Esophagus squamous epithelium (tissue), 5 donors: ENCODE measurements at regions not wholly inside any gene's neighbourhood (a gene's known extent, or its start where the extent isn't known, plus 50 kb on each side); places are given as distances from the start of the nearest gene placed in this dataset.

ENCODE experiments used
- DNase-seq: peaks from one replicate; lab custom pipeline; 2025; lab: John Stamatoyannopoulos, UW
- H3K27ac ChIP-seq, 4 donors: fragments of 200-600 bp; sonication (generic); one replicate each; pipeline ENCODE4 v1.5.1; 2016 to 2019; ENCODE audit warnings: mild to moderate bottlenecking in 1 of 4
- H3K27me3 ChIP-seq, 4 donors: fragments of 200-600 bp; sonication (generic); 1 replicate in 3 of 4; 2 replicates in 1 of 4; pipeline versions ENCODE4 v1.5.1 to v1.6.0; 2017 to 2021; ENCODE audit warnings: antibody characterized with exemption in 1 of 4
- H3K36me3 ChIP-seq, 3 donors: fragments of 200-600 bp; sonication (generic); one replicate each; pipeline ENCODE4 v1.5.1; 2016 to 2019
- H3K4me1 ChIP-seq, 3 donors: fragments of 200-600 bp; sonication (generic); one replicate each; pipeline ENCODE4 v1.5.1; 2017 to 2019
- H3K4me3 ChIP-seq, 4 donors: fragments of 200-600 bp; sonication (generic); 1 replicate in 3 of 4; 2 replicates in 1 of 4; pipeline ENCODE4 v1.5.1; 2016 to 2019; ENCODE audit warnings: mild to moderate bottlenecking in 2 of 4, moderate library complexity in 1 of 4
- H3K9me3 ChIP-seq, 3 donors: fragments of 200-600 bp; sonication (generic); one replicate each; pipeline ENCODE4 v1.5.1; 2016 to 2019
- POLR2A ChIP-seq, 4 donors: fragments of 450-650 bp; IDR thresholded peaks; one replicate each; pipeline ENCODE4 v1.6.1; 2017; ENCODE audit warnings: antibody characterized with exemption in 4 of 4, mild to moderate bottlenecking in 4 of 4, moderate library complexity in 3 of 4
- WGBS, 2 donors: methylation state at CpG; one replicate each; pipeline ENCODE4 v1.1.5; 2018; 5-methylcytosine and 5-hydroxymethylcytosine counted together
- intact Hi-C: fragments of 100-400 bp; cut with DNase I; formaldehyde crosslinking; loops from one replicate; pipeline ENCODE4 v1.15.0; 2022
- TF ChIP-seq, protein P1 (sequence below), 6 experiments: fragments of 450-650 bp in 4 of 6; fragments of 200-600 bp in 2 of 6; sonication (generic) in 2 of 6; IDR thresholded peaks; one replicate each; pipeline ENCODE4 v1.5.1; 2016 to 2019; ENCODE audit warnings: antibody characterized with exemption in 6 of 6, mild to moderate bottlenecking in 4 of 6, moderate library complexity in 4 of 6
- donor health status: DM: yes; HTN: yes; CAD: no.

GRCh38 chr1:69172003-69173000 is 395.4 kb upstream of the LRRC7 start:
- no peak for DNase-seq
- no peaks in the 10 kb centered on the region for H3K36me3 ChIP-seq
- no peaks in the 10 kb centered on the region for H3K4me1 ChIP-seq
- no peaks in the 10 kb centered on the region for H3K27me3 ChIP-seq
- 59% methylated on average over 7 of the region's 7 CpGs for WGBS, 2 donors
- peaks cover 0 to 4% (median 0%) of the 10 kb centered on the region in 3 donors for H3K9me3 ChIP-seq
- TF ChIP-seq, protein P1, sequence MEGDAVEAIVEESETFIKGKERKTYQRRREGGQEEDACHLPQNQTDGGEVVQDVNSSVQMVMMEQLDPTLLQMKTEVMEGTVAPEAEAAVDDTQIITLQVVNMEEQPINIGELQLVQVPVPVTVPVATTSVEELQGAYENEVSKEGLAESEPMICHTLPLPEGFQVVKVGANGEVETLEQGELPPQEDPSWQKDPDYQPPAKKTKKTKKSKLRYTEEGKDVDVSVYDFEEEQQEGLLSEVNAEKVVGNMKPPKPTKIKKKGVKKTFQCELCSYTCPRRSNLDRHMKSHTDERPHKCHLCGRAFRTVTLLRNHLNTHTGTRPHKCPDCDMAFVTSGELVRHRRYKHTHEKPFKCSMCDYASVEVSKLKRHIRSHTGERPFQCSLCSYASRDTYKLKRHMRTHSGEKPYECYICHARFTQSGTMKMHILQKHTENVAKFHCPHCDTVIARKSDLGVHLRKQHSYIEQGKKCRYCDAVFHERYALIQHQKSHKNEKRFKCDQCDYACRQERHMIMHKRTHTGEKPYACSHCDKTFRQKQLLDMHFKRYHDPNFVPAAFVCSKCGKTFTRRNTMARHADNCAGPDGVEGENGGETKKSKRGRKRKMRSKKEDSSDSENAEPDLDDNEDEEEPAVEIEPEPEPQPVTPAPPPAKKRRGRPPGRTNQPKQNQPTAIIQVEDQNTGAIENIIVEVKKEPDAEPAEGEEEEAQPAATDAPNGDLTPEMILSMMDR (IDR thresholded peaks at IDR 0.05) = no peak
- TF ChIP-seq POLR2A (IDR thresholded peaks at IDR 0.05) = no peak
- intact Hi-C loops = no loop called here
- no peak overlapping the region for H3K27ac ChIP-seq
- H3K4me3 ChIP-seq = no peak overlapping the region

GRCh38 chr1:69175053-69175452 is 392.7 kb upstream of the LRRC7 start:
- intact Hi-C loops = no loop called here
- no peaks in the 10 kb centered on the region for H3K36me3 ChIP-seq

GRCh38 chr1:69180358-69180757 is 387.4 kb upstream of the LRRC7 start:
- Histone ChIP-seq H3K4me1 (no peaks in the 10 kb centered on the region), H3K36me3 (no peaks in the 10 kb centered on the region), H3K27me3 (no peaks in the 10 kb centered on the region), H3K27ac (no peak overlapping the region), H3K9me3 (no peaks in the 10 kb centered on the region), H3K4me3 (no peak overlapping the region)
- TF ChIP-seq, protein P1 (IDR thresholded peaks at IDR 0.05) = no peak
- no peak for TF ChIP-seq POLR2A (IDR thresholded peaks at IDR 0.05)
- no peak for DNase-seq
- intact Hi-C loops = no loop called here

More at GRCh38 chr1:69175053-69175452, 392.7 kb upstream of the LRRC7 start:
- DNase-seq = no peak
- Histone ChIP-seq H3K9me3 (peaks cover 0 to under 1% (median 0%) of the 10 kb centered on the region in 3 donors), H3K27ac (no peak overlapping the region), H3K4me1 (no peaks in the 10 kb centered on the region), H3K4me3 (no peak overlapping the region), H3K27me3 (no peaks in the 10 kb centered on the region)
- TF ChIP-seq POLR2A (IDR thresholded peaks at IDR 0.05) = no peak
- TF ChIP-seq, protein P1 (IDR thresholded peaks at IDR 0.05) = no peak

DNA sequence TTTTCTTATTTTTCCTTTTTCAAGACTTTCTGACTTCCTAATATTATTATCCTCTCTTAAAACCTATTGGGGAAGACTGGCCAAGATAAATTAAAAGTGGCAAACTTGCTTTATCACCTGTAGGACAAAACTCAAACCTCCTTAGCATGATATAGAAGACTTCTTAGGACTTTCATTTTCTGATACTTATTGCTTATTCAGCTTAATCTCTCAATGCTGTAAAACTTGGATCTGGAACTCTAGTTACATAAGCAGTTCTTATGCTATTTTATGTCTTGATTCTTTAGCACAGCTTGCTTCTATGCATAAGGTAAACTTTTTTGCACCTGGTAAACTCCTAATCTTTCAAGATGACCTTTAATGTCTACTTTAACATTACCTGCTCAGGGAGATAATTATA is 382.3 kb upstream of the LRRC7 start:
- DNase-seq = no peak
- no peaks in the 10 kb centered on the region for H3K36me3 ChIP-seq
- intact Hi-C loops = no loop called here
- TF ChIP-seq, protein P1 (IDR thresholded peaks at IDR 0.05) = no peak
- no peak for TF ChIP-seq POLR2A (IDR thresholded peaks at IDR 0.05)
- no peaks in the 10 kb centered on the region for H3K9me3 ChIP-seq
- H3K27ac ChIP-seq = no peak overlapping the region
- no peaks in the 10 kb centered on the region for H3K27me3 ChIP-seq
- no peaks in the 10 kb centered on the region for H3K4me1 ChIP-seq
- no peak overlapping the region for H3K4me3 ChIP-seq

DNA sequence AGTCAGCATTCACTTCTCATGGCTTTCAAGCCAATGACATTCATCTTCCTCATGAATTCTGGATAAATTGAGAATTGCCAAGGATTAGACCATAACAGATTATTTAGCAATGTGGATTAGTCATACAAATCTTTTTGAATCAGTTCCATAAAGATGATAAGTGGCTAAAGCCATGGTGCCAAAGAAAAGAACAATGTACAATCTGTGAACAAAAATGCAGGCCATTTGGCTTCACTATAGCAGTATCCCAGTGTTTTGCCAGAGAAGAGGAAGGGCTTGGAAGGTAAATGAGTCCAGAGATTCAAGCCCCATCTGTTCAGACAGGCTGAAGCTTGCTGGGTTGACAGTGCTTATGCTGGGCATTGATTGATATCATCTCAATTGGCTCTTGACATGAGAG is 376.4 kb upstream of the LRRC7 start:
- DNase-seq = no peak
- no peak overlapping the region for H3K27ac ChIP-seq
- intact Hi-C loops = no loop called here

More for the DNA sequence above, 376.4 kb upstream of the LRRC7 start:
- no peak overlapping the region for H3K4me3 ChIP-seq
- TF ChIP-seq, protein P1 (IDR thresholded peaks at IDR 0.05) = no peak
- no peak for TF ChIP-seq POLR2A (IDR thresholded peaks at IDR 0.05)
- no peaks in the 10 kb centered on the region for H3K9me3 ChIP-seq
- H3K4me1 ChIP-seq = peaks cover 0 to 8% (median 0%) of the 10 kb centered on the region in 3 donors
- no peaks in the 10 kb centered on the region for H3K27me3 ChIP-seq
- no peaks in the 10 kb centered on the region for H3K36me3 ChIP-seq
